ENCODE measurements at regions not wholly inside any gene's neighbourhood (a gene's known extent, or its start where the extent isn't known, plus 50 kb on each side); places are given as distances from the start of the nearest gene placed in this dataset.

DNA sequence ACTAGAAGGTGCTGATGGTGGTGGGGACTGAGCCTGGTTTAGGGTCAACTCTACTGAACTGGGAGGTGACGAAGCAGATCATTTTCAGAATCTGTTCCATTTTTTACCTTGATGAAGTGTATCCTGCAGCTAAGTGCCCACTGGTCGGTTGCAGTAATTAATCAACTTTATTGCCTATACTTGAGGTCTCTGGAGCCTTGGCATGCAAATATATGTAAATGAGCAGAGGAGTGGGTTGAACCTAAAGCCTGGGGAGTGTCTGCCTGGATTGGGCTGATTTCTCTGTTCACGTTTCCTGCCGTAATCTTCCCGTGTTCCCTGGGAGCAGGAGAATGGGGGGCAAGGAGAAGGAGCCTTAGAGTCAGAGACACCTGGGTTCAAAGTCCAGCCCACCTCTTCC, 286.8 kb downstream of the PTPRU start:
- no peaks in the 10 kb centered on the region for H3K9me3 ChIP-seq
- H3K4me1 ChIP-seq (ENCODE audit: control insufficient read depth in 1 of 2, insufficient read depth in 1 of 2, low read depth in 1 of 2, low read length in 1 of 2), result no peaks in the 10 kb centered on the region
- TF ChIP-seq, protein P1, sequence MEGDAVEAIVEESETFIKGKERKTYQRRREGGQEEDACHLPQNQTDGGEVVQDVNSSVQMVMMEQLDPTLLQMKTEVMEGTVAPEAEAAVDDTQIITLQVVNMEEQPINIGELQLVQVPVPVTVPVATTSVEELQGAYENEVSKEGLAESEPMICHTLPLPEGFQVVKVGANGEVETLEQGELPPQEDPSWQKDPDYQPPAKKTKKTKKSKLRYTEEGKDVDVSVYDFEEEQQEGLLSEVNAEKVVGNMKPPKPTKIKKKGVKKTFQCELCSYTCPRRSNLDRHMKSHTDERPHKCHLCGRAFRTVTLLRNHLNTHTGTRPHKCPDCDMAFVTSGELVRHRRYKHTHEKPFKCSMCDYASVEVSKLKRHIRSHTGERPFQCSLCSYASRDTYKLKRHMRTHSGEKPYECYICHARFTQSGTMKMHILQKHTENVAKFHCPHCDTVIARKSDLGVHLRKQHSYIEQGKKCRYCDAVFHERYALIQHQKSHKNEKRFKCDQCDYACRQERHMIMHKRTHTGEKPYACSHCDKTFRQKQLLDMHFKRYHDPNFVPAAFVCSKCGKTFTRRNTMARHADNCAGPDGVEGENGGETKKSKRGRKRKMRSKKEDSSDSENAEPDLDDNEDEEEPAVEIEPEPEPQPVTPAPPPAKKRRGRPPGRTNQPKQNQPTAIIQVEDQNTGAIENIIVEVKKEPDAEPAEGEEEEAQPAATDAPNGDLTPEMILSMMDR (IDR thresholded peaks at IDR 0.05), result no peak
- no peak overlapping the region for H3K27ac ChIP-seq
- no peak overlapping the region for H3K4me3 ChIP-seq (ENCODE audit: low read depth in 1 of 2, low read length in 1 of 2)
- no peaks in the 10 kb centered on the region for H3K36me3 ChIP-seq
- H3K27me3 ChIP-seq, result peaks cover 14% of the 10 kb centered on the region

GRCh38 chr1:29521811-29522580, 285.7 kb downstream of the PTPRU start:
- H3K4me3 ChIP-seq (ENCODE audit: low read depth in 1 of 2, low read length in 1 of 2), result no peak overlapping the region
- TF ChIP-seq, protein P1 (IDR thresholded peaks at IDR 0.05), result no peak
- no peak overlapping the region for H3K27ac ChIP-seq
- peaks cover 8% of the 10 kb centered on the region for H3K27me3 ChIP-seq
- no peaks in the 10 kb centered on the region for H3K4me1 ChIP-seq (ENCODE audit: control insufficient read depth in 1 of 2, insufficient read depth in 1 of 2, low read depth in 1 of 2, low read length in 1 of 2)
- no peaks in the 10 kb centered on the region for H3K9me3 ChIP-seq
- no peaks in the 10 kb centered on the region for H3K36me3 ChIP-seq

- H3K36me3 ChIP-seq, result no peaks in the 10 kb centered on the region
- TF ChIP-seq, protein P1 (IDR thresholded peaks at IDR 0.05), result no peak
- no peak overlapping the region for H3K27ac ChIP-seq
- peaks cover 8% of the 10 kb centered on the region for H3K27me3 ChIP-seq
- H3K4me3 ChIP-seq (ENCODE audit: low read depth in 1 of 2, low read length in 1 of 2), result no peak overlapping the region
- no peaks in the 10 kb centered on the region for H3K4me1 ChIP-seq (ENCODE audit: control insufficient read depth in 1 of 2, insufficient read depth in 1 of 2, low read depth in 1 of 2, low read length in 1 of 2)
- H3K9me3 ChIP-seq, result no peaks in the 10 kb centered on the region
These were observed 285.1 kb downstream of the PTPRU start for GRCh38 chr1:29521438-29521715.

GRCh38 chr1:29520571-29521437, 284.5 kb downstream of the PTPRU start:
- TF ChIP-seq, protein P1 (IDR thresholded peaks at IDR 0.05), result no peak
- H3K9me3 ChIP-seq, result no peaks in the 10 kb centered on the region
- peaks cover 8% of the 10 kb centered on the region for H3K27me3 ChIP-seq
- no peaks in the 10 kb centered on the region for H3K4me1 ChIP-seq (ENCODE audit: control insufficient read depth in 1 of 2, insufficient read depth in 1 of 2, low read depth in 1 of 2, low read length in 1 of 2)
- no peak overlapping the region for H3K27ac ChIP-seq
- H3K36me3 ChIP-seq, result no peaks in the 10 kb centered on the region
- no peak overlapping the region for H3K4me3 ChIP-seq (ENCODE audit: low read depth in 1 of 2, low read length in 1 of 2)

GRCh38 chr1:29519788-29520110, 283.4 kb downstream of the PTPRU start:
- no peaks in the 10 kb centered on the region for H3K9me3 ChIP-seq
- no peak overlapping the region for H3K27ac ChIP-seq
- H3K36me3 ChIP-seq, result no peaks in the 10 kb centered on the region
- H3K4me3 ChIP-seq (ENCODE audit: low read depth in 1 of 2, low read length in 1 of 2), result no peak overlapping the region
- H3K4me1 ChIP-seq (ENCODE audit: control insufficient read depth in 1 of 2, insufficient read depth in 1 of 2, low read depth in 1 of 2, low read length in 1 of 2), result no peaks in the 10 kb centered on the region
- H3K27me3 ChIP-seq, result peaks cover 8% of the 10 kb centered on the region
- TF ChIP-seq, protein P1 (IDR thresholded peaks at IDR 0.05), result no peak
